ENCODE measurements at regions not wholly inside any gene's neighbourhood (a gene's known extent, or its start where the extent isn't known, plus 50 kb on each side); places are given as distances from the start of the nearest gene placed in this dataset.
"Not testable (repeated sequence)": the region's sequence is repeated elsewhere in the genome, so short reads cannot be mapped to it uniquely, and the experiment has no call there.

GRCh38 chr18:35826477-35826876, 146.0 kb upstream of the RMP24 start:
- DNase-seq (ENCODE audit: low read depth in 2 of 2) = no peak

DNA sequence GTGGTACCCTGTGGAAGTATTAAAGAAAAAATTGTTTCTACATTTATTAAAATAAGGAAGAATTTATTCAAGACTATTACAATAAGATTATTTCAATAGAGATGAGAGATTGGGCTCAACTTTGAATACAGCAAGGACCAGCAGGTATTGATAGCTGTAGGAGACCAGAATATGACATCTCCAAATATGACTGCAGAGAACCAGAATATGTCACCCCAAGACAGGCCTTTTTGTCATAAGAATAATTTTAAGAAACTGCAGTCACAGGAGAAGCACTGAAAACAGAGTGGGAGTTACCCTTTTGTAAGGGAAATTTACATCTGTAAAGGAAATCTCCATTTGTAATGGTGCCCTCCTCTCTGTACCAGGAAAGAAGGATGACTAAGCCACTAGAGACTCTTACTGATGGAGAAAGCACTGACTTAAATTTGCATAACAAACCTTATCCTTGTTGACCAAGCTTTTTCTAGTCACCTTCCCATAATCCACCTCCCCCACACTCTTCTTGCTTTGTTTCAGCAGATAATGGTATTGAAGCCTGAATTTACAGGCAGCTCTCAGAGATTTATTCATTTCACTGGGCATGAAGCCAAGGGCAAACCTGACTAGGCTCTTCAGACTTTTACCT, 145.1 kb upstream of the RMP24 start:
- no peak for DNase-seq (ENCODE audit: low read depth in 2 of 2)

DNA sequence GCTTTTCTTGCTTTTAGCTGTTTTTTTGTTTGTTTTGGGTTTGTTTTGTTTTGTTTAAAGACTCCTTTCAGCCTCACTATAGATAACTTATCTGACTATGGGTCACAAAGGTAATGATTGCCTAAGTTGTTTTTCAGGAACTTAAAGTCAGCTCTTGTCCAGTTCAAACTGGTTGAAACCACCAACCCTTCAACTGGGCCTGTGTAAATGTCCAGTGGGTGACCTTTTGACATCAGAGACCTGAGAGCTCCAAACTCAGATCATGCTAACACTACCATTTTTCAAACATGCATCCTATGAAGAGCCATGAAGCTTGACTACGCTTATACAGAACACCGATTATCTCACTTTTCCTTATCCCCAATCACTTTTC, 144.6 kb upstream of the RMP24 start:
- no peak for DNase-seq (ENCODE audit: low read depth in 2 of 2)

DNA sequence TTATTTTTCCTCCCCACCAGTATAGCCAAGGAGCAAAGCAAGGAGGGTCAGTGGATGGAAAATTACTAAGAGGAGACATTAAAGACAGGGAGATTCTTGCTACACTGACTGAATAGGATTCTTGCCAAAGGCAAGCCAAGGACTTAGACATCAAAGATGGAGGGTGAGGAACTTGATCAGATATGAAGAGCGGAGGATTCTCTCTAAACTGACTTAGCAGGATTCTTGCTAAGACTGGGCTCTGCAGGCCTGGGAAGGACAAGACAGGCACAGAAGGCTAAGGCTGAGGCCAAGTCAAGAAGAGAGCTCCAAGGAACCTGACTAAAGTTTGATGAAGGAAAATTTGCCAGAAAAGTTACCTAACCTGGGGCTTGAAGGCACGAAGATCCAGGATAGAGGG, 143.9 kb upstream of the RMP24 start:
- no peak for DNase-seq (ENCODE audit: low read depth in 2 of 2)

- no peak for DNase-seq (ENCODE audit: low read depth in 2 of 2)
Observed at GRCh38 chr18:35835366-35835765, 137.1 kb upstream of the RMP24 start.

GRCh38 chr18:35835833-35836232, 136.6 kb upstream of the RMP24 start:
- no peak for DNase-seq (ENCODE audit: low read depth in 2 of 2)

DNA sequence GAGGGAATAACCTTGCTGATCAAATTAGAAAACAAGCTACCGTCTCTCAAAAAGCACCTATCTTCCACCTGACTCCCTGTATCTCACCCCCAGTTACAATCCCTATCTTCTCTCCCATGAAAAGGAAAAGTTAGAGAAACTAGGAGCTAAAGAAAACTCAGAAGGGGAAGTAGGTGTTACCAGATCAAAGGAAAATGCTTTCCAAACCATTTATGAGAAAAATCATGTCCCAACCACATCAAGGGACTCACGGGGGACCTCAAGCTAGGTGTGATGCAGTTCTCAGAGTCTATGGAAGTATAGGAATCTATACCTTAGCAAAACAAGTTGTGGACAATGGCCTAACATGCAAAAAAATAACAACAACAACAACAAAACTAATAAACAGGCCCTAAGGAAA, 135.5 kb upstream of the RMP24 start:
- no peak for DNase-seq (ENCODE audit: low read depth in 2 of 2)

GRCh38 chr18:35837922-35838496, 134.5 kb upstream of the RMP24 start:
- no peak for DNase-seq (ENCODE audit: low read depth in 2 of 2)

GRCh38 chr18:35841283-35841682, 131.2 kb upstream of the RMP24 start:
- no peak for DNase-seq (ENCODE audit: low read depth in 2 of 2)

DNA sequence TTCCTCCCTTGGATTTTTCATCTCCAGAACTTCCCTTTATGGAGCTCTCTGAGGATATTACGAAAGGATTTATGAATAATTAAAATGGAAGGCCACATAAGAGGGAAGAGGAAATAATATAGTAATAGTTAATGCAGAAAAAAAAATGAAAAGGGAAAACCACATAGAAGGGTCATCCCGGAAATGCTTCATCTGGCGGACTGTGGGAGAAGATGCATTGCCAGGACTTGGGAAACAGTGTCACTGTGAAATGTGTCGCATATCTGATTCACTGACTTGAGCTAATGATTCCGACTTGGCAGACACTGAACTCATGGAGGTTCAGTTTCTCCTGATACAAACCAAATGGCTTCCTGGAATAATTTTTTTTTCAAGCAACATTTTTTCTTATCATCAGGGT, 129.9 kb upstream of the RMP24 start:
- no peak for DNase-seq (ENCODE audit: low read depth in 2 of 2)

- not testable (repeated sequence) for DNase-seq (ENCODE audit: low read depth in 2 of 2)
Observed at GRCh38 chr18:35848321-35848720, 124.2 kb upstream of the RMP24 start.

DNA sequence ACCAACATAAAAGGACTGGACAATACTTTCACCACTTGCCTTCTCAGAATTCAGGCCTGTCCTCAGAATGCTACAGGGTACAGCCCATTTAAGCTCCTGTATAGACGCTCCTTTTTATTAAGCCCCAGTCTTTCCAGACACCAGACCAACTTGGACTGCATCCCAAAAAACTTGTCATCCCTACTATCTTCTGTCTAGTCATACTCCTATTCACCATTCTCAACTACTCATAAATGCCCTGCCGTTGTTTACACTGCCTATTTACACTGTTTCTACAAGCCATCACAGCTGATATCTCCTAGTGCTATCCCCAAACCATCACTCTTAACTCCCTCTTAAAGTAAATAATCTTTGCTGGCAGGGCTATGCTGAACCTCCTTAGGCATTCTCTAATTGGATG, 123.2 kb upstream of the RMP24 start:
- DNase-seq (ENCODE audit: low read depth in 2 of 2) = not testable (repeated sequence)

DNA sequence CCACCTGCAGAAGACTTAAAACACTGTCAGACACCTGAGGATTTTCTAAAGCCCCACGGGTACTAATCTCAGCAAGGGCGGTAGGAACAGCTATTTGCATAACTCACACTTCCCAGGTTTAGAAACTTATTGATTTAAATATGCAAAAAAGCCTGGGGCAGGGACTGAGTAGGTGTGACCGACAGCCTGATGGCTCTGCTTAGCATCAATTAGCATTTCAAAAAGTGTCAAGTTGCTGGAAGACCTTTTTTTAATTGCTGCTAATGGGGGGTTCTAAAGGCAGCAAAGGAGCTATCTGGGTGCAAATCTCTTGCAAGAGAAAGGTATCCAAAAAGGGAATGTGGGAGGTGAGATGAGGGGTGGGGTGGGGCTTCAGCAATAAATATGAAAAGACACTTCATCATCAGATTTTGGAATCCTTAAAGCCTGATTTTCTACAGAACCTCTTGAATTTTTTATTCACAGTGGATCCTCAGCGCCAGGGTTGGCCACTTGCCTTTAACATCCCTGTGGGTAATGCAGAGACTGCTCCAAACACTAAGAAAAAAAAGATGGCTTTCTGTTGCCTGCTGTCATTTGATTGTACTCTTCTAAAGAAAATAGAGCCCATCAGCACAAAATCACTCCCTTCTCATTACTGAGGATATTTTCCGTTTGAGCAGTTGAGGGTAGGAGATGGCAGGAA, 121.1 kb upstream of the RMP24 start:
- DNase-seq (ENCODE audit: low read depth in 2 of 2) = no peak

- DNase-seq (ENCODE audit: low read depth in 2 of 2) = no peak
Observed at GRCh38 chr18:35852786-35853185, 119.7 kb upstream of the RMP24 start.

- no peak for DNase-seq (ENCODE audit: low read depth in 2 of 2)
Observed at GRCh38 chr18:35854095-35854494, 118.4 kb upstream of the RMP24 start.

- no peak for DNase-seq (ENCODE audit: low read depth in 2 of 2)
Observed at GRCh38 chr18:35856178-35856577, 116.3 kb upstream of the RMP24 start.

- DNase-seq (ENCODE audit: low read depth in 2 of 2) = not testable (repeated sequence)
Observed at GRCh38 chr18:35856721-35857120, 115.8 kb upstream of the RMP24 start.

GRCh38 chr18:35857581-35857980, 114.9 kb upstream of the RMP24 start:
- DNase-seq (ENCODE audit: low read depth in 2 of 2) = not testable (repeated sequence)

- no peak for DNase-seq (ENCODE audit: low read depth in 2 of 2)
Observed at GRCh38 chr18:35861367-35862118, 110.9 kb upstream of the RMP24 start.

GRCh38 chr18:35862119-35862640, 110.3 kb upstream of the RMP24 start:
- DNase-seq (ENCODE audit: low read depth in 2 of 2) = no peak

- no peak for DNase-seq (ENCODE audit: low read depth in 2 of 2)
Observed at GRCh38 chr18:35864916-35865315, 107.6 kb upstream of the RMP24 start.

GRCh38 chr18:35868915-35869314, 103.6 kb upstream of the RMP24 start:
- DNase-seq (ENCODE audit: low read depth in 2 of 2) = no peak
